ENCODE measurements at regions not wholly inside any gene's neighbourhood (a gene's known extent, or its start where the extent isn't known, plus 50 kb on each side); places are given as distances from the start of the nearest gene placed in this dataset.

GRCh38 chr3:193884027-193884426 is 251.9 kb upstream of the HES1 start:
- TF ChIP-seq KDM4A (IDR thresholded peaks at IDR 0.05; ENCODE audit: low read depth, low read length, severe bottlenecking) (no peak), SIRT6 (IDR thresholded peaks at IDR 0.05; ENCODE audit: low read length) (no peak), POLR2A (IDR thresholded peaks at IDR 0.05; ENCODE audit: control extremely low read depth in 1 of 2, low read depth in 2 of 2, low read length in 2 of 2) (no peak), TCF12 (IDR thresholded peaks at IDR 0.05; ENCODE audit: low read depth, low read length) (no peak), POLR2AphosphoS5 (IDR thresholded peaks at IDR 0.05; ENCODE audit: low read depth, low read length) (no peak), MAX (IDR thresholded peaks at IDR 0.05) (no peak), EP300 (IDR thresholded peaks at IDR 0.05; ENCODE audit: borderline replicate concordance in 1 of 2, low read depth in 2 of 2, low read length in 2 of 2) (no peak), CHD1 (IDR thresholded peaks at IDR 0.05; ENCODE audit: low read depth, low read length) (no peak), MAFK (IDR thresholded peaks at IDR 0.05; ENCODE audit: low read depth, low read length) (no peak), RAD21 (IDR thresholded peaks at IDR 0.05 in 1 of 2, conservative IDR thresholded peaks at IDR 0.05 in 1 of 2; ENCODE audit: low read depth in 2 of 2, low read length in 2 of 2) (no peak), HDAC6 (IDR thresholded peaks at IDR 0.05; ENCODE audit: low read depth, low read length) (no peak), USF2 (IDR thresholded peaks at IDR 0.05; ENCODE audit: low read length) (no peak)
- TF ChIP-seq, protein P1, sequence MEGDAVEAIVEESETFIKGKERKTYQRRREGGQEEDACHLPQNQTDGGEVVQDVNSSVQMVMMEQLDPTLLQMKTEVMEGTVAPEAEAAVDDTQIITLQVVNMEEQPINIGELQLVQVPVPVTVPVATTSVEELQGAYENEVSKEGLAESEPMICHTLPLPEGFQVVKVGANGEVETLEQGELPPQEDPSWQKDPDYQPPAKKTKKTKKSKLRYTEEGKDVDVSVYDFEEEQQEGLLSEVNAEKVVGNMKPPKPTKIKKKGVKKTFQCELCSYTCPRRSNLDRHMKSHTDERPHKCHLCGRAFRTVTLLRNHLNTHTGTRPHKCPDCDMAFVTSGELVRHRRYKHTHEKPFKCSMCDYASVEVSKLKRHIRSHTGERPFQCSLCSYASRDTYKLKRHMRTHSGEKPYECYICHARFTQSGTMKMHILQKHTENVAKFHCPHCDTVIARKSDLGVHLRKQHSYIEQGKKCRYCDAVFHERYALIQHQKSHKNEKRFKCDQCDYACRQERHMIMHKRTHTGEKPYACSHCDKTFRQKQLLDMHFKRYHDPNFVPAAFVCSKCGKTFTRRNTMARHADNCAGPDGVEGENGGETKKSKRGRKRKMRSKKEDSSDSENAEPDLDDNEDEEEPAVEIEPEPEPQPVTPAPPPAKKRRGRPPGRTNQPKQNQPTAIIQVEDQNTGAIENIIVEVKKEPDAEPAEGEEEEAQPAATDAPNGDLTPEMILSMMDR (IDR thresholded peaks at IDR 0.05; ENCODE audit: control extremely low read depth in 1 of 3, insufficient read depth in 1 of 3, low read depth in 1 of 3, low read length in 3 of 3) = no peak
- TF ChIP-seq, protein P2, sequence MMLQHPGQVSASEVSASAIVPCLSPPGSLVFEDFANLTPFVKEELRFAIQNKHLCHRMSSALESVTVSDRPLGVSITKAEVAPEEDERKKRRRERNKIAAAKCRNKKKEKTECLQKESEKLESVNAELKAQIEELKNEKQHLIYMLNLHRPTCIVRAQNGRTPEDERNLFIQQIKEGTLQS (IDR thresholded peaks at IDR 0.05; ENCODE audit: insufficient read depth, low read depth, low read length) = no peak

All from H1 (cell line).